WERI-Rb-1 (cell line): ENCODE measurements at regions not wholly inside any gene's neighbourhood (a gene's known extent, or its start where the extent isn't known, plus 50 kb on each side); places are given as distances from the start of the nearest gene placed in this dataset.
"Not testable (repeated sequence)": the region's sequence is repeated elsewhere in the genome, so short reads cannot be mapped to it uniquely, and the experiment has no call there.

ENCODE experiments used
- DNase-seq: peaks from one replicate; pipeline ENCODE4 v3.0.0-alpha.2; 2020
- H3K27ac ChIP-seq: fragments of 250-450 bp; sonication (Bioruptor Pico); 2 replicates; pipeline ENCODE4 v1.5.1; 2020; ENCODE audit warnings: mild to moderate bottlenecking, moderate library complexity
- H3K27me3 ChIP-seq: fragments of 250-450 bp; sonication (Bioruptor Pico); 2 replicates; pipeline ENCODE4 v1.5.1; 2021; ENCODE audit warnings: mild to moderate bottlenecking, low read depth, moderate library complexity; ENCODE audit not compliant: insufficient read depth, severe bottlenecking
- H3K36me3 ChIP-seq: fragments of 250-450 bp; sonication (Bioruptor Pico); 2 replicates; pipeline ENCODE4 v1.5.1; 2020; ENCODE audit warnings: mild to moderate bottlenecking, moderate library complexity
- H3K4me3 ChIP-seq: 2 replicates; pipeline ENCODE4 v1.5.1; 2011; ENCODE audit warnings: low read depth, mild to moderate bottlenecking, control low read depth, low read length
- H3K9me3 ChIP-seq: fragments of 250-450 bp; sonication (Bioruptor Pico); 2 replicates; pipeline ENCODE4 v1.5.1; 2021; ENCODE audit warnings: mild to moderate bottlenecking, moderate library complexity; ENCODE audit not compliant: severe bottlenecking
- CTCF ChIP-seq: IDR thresholded peaks from 2 replicates; pipeline ENCODE4 v1.5.1; 2011; ENCODE audit warnings: low read depth, mild to moderate bottlenecking, control low read depth, inconsistent platforms, low read length

DNA sequence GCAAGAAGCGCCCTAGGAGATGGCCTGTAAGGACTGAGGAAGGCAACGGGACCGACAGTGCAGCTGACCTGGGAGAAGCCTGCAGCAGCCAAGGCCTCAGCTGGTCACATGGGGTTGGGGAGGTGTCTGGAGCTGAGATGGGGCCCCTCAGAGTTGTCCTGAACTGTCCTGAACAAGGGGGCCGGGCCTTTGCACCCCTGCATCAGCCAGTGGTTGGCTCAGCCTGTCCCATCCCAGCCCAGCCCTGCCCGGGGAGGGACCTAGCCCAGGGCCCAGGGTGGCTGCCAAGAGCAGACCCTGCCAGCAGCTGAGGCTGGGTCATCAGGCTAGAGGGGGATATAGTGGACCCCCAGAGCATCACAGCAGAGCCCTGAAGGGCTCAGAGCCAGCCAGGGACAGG lies 122.8 kb upstream of the PPP1R26 start:
- no peak overlapping the region for H3K27ac ChIP-seq
- TF ChIP-seq CTCF, result no peak
- H3K4me3 ChIP-seq, result no peak overlapping the region
- H3K27me3 ChIP-seq, result no peaks in the 10 kb centered on the region
- H3K36me3 ChIP-seq, result no peaks in the 10 kb centered on the region
- H3K9me3 ChIP-seq, result no peaks in the 10 kb centered on the region
- DNase-seq, result no peak

GRCh38 chr9:135357863-135358551 lies 121.6 kb upstream of the PPP1R26 start:
- Histone ChIP-seq H3K27ac (no peak overlapping the region), H3K27me3 (no peaks in the 10 kb centered on the region), H3K9me3 (no peaks in the 10 kb centered on the region), H3K4me3 (no peak overlapping the region), H3K36me3 (no peaks in the 10 kb centered on the region)
- no peak for TF ChIP-seq CTCF
- DNase-seq, result no peak

- no peak for TF ChIP-seq CTCF
- no peak for DNase-seq
- H3K27me3 ChIP-seq, result no peaks in the 10 kb centered on the region
- no peak overlapping the region for H3K4me3 ChIP-seq
- no peak overlapping the region for H3K27ac ChIP-seq
- no peaks in the 10 kb centered on the region for H3K36me3 ChIP-seq
- no peaks in the 10 kb centered on the region for H3K9me3 ChIP-seq
Measured at GRCh38 chr9:135358552-135358940, 121.0 kb upstream of the PPP1R26 start.

GRCh38 chr9:135359764-135360163 lies 119.8 kb upstream of the PPP1R26 start:
- Histone ChIP-seq H3K9me3 (no peaks in the 10 kb centered on the region), H3K4me3 (no peak overlapping the region), H3K27me3 (no peaks in the 10 kb centered on the region), H3K36me3 (no peaks in the 10 kb centered on the region), H3K27ac (no peak overlapping the region)
- no peak for DNase-seq
- no peak for TF ChIP-seq CTCF

GRCh38 chr9:135360617-135361016 lies 119.0 kb upstream of the PPP1R26 start:
- Histone ChIP-seq H3K36me3 (no peaks in the 10 kb centered on the region), H3K4me3 (no peak overlapping the region), H3K27ac (no peak overlapping the region), H3K27me3 (no peaks in the 10 kb centered on the region), H3K9me3 (no peaks in the 10 kb centered on the region)
- TF ChIP-seq CTCF, result no peak
- DNase-seq, result no peak

DNA sequence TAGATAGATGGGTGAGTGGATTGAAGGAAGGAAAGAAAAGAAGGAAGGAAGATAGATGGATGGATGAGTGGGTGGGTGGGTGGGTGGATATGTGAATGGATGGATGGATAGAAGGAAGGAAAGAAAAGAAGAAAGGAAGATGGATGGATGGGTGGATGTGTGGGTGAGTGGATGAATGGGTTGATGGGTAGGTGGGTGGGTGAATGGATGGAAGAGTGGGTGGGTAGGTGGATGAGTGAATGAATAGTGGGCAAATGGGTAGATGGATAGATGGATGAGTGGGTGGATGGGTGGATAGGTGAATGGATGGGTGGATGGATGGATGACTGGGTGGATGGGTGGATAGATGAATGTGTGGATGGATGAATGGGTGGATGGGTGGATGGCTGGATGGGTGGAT lies 117.9 kb upstream of the PPP1R26 start:
- not testable (repeated sequence) for H3K9me3 ChIP-seq, DNase-seq, H3K36me3 ChIP-seq, H3K4me3 ChIP-seq, H3K27me3 ChIP-seq, H3K27ac ChIP-seq
